Endothelial cell of umbilical vein (primary cell): ENCODE measurements at regions not wholly inside any gene's neighbourhood (a gene's known extent, or its start where the extent isn't known, plus 50 kb on each side); places are given as distances from the start of the nearest gene placed in this dataset.

Source experiments
- CTCF ChIP-seq, 2 donors: IDR thresholded peaks; 1 replicate in 1 of 2; 2 replicates in 1 of 2; pipeline ENCODE4 v1.5.1; 2011; ENCODE audit warnings: low read length in 2 of 2, mild to moderate bottlenecking in 2 of 2, moderate library complexity in 2 of 2, control low read depth in 1 of 2, inconsistent platforms in 1 of 2, low read depth in 1 of 2; ENCODE audit not compliant: insufficient read depth in 1 of 2; ENCODE audit errors: extremely low read depth in 1 of 2
- JUN ChIP-seq: IDR thresholded peaks from 2 replicates; pipeline ENCODE4 v1.6.1; 2011; ENCODE audit warnings: borderline replicate concordance, low read depth; ENCODE audit not compliant: insufficient read length, insufficient read depth

GRCh38 chr7:97506728-97507127, 225.2 kb upstream of the TAC1 start:
- TF ChIP-seq CTCF (IDR thresholded peaks at IDR 0.05; ENCODE audit: extremely low read depth in 1 of 2, insufficient read depth in 1 of 2, low read depth in 1 of 2, low read length in 2 of 2) (no peak), JUN (no peak)
